Non-pigmented ciliary epithelial cell (primary cell): ENCODE measurements at regions not wholly inside any gene's neighbourhood (a gene's known extent, or its start where the extent isn't known, plus 50 kb on each side); places are given as distances from the start of the nearest gene placed in this dataset.
"Not testable (repeated sequence)": the region's sequence is repeated elsewhere in the genome, so short reads cannot be mapped to it uniquely, and the experiment has no call there.

Experiments
- DNase-seq: peaks from one replicate; pipeline ENCODE4 v3.0.0-alpha.2; 2010; ENCODE audit warnings: low read depth

- DNase-seq, result not testable (repeated sequence)
Measured at GRCh38 chr4:27075603-27076002, 215.0 kb downstream of the STIM2 start.

GRCh38 chr4:27078934-27079455 lies 218.4 kb downstream of the STIM2 start:
- no peak for DNase-seq

- no peak for DNase-seq
Measured at GRCh38 chr4:27081675-27082586, 221.3 kb downstream of the STIM2 start.

GRCh38 chr4:27082776-27083175 lies 222.1 kb downstream of the STIM2 start:
- no peak for DNase-seq

DNA sequence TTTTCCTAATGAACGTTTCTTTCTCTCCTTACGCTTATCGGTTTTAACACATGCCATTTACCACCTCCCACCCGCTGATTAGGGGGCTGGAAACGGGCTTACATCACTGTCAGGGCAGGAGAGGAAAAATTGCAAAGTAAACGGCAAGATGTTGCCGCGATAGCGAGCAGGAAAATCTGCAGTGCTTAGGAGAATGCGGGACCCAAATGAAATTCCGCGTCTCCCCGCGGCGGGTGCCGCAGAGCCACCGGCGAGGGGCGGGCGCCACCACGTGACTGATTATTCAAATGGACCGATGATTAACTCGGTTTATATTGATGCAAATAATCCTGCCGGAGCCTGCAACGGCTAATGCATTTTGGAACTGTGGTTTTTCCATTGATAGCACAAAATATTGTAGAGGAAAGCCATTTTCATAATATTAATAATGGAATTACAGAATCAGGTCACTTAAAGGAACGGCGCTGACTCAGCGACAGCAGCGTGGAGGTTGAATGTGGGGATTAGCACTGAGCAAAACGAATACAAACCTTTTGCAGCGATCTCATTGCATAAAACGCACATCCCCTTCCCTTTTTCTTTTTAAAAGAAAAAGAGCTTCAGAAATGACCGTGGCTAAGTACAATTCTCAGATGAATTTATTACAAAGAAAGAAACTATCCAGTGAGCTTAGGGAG lies 224.2 kb downstream of the STIM2 start:
- DNase-seq, result no peak

DNA sequence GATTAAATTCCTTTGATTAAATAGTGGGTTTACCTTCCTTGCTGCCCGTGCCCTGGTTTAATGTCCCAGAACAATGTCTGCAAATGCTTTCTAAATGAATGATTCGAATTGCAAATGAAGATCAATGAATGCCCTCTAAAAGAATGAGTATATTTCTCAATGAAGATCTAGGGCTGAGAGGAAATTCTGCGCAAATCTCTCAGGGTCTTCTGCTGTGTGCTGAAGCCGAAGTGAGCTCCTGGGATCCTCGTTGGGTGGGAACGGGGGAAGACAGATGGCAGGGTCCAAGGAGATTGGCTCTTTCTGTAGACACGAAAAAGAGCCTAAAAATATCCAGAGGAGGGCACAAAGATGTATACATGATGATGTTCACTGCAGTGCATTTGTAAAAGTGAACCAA lies 224.8 kb downstream of the STIM2 start:
- no peak for DNase-seq

- no peak for DNase-seq
Measured at GRCh38 chr4:27087306-27088045, 226.8 kb downstream of the STIM2 start.

- no peak for DNase-seq
Measured at GRCh38 chr4:27088491-27088890, 227.8 kb downstream of the STIM2 start.

GRCh38 chr4:27089186-27089585 lies 228.5 kb downstream of the STIM2 start:
- DNase-seq, result no peak

DNA sequence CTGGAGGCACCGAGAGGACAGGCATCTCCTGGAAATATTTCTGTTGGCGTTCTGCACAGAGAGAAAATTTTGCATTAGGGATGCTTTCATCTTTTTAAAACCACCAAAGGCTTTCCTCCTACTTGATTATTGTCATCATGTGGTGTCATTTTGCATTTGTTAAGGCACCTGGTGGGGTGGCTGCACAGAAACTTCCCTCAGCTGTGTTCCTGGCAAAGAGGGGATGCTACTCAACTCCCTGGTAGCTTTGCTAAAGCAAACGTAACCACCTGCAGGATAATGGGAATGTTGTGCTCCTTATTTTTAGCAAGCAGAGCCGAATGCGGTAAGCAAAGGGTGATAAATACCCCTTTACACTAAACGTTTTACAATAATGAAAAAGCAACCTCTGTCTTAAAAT lies 229.8 kb downstream of the STIM2 start:
- no peak for DNase-seq

DNA sequence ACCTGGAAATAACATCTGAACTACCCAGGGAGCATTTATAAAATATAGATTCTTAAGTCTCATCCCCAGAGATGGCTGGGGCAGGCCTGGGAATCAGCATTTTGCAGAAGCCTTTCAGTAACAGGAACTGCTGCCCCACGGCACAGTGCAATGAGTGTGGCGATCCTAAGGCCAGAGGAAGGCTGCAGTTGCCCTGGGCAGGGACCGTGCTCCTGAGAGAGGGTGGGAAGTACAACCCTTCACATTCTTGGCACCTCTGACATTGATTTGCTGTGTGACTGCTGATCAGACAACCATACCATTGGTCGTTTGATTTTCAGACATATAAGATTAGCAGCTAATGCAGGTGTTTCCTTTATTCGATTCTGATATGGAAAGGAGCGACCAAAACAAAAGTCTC lies 233.6 kb downstream of the STIM2 start:
- no peak for DNase-seq

- no peak for DNase-seq
Measured at GRCh38 chr4:27094783-27095182, 234.1 kb downstream of the STIM2 start.

DNA sequence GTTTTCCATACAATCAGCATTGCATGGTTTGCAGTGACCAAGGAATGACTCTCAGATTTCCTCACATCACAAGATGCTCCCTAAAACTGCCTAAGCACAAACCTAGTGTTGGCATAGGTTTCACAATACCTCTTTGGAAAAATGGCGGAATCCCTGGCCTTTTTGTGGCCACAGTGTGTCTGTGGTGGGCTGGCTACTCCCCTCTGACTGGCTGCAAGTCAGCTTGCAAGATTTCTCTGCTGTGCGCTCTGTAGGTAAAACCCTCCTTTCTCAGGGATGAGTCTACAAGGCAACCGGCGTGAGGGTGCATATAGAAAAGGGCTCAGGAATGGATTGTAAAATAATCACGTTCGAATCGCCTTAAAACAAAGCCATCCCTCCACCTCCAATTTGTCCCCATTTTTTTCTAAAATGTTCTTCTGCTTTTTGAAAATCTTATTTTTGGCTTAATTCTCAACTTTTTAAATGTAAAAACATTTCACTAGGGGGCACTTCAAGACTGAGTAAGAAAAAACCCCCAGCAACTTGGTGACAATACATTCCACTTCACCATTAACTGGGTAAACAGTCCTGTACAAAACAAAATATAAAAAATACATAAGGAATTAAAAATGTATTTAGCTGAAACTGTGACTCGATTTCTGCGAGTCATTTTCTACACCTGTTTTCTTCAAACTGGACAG lies 235.6 kb downstream of the STIM2 start:
- DNase-seq, result no peak

DNA sequence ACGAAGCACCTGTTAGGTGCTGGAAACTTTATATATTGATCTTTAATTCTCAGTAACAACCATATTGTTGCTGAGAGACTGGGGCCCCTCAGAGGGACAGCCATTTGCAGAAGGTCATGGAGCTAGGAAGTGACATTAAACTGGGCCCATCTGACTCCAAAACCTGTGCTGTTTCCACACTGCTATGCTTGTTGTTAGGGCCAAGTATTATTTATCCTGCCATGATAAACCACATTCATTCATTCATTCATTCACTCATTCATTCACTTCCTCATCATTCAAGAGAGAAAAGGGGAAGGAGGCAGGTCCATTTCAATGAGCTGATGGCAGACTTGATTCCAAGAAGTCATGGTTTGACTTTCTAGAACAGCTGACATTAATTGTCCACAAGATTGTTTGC lies 237.4 kb downstream of the STIM2 start:
- DNase-seq, result no peak

GRCh38 chr4:27100713-27101112 lies 240.1 kb downstream of the STIM2 start:
- no peak for DNase-seq

- no peak for DNase-seq
Measured at GRCh38 chr4:27101126-27101525, 240.5 kb downstream of the STIM2 start.

GRCh38 chr4:27101561-27101960 lies 240.9 kb downstream of the STIM2 start:
- DNase-seq, result no peak

DNA sequence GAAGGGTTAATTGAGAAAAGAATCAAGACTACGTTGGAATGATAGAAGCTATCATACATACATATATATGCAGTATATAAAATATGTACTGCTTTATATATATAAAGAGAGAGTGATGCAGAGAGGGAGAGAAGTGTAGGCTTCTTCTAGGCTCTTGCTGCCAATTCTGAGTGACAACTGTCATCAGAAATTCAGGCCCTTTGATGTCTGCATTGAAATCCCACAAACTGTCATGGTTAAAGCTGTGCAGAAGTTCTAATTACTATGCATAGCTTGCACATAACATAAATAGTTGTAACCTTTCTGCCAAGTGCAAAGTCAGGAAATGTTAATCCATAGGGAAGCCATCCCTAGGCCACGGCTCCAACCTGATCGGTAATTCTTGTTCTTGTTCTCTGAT lies 251.0 kb downstream of the STIM2 start:
- no peak for DNase-seq

- DNase-seq, result no peak
Measured at GRCh38 chr4:27112587-27112986, 251.9 kb downstream of the STIM2 start.

DNA sequence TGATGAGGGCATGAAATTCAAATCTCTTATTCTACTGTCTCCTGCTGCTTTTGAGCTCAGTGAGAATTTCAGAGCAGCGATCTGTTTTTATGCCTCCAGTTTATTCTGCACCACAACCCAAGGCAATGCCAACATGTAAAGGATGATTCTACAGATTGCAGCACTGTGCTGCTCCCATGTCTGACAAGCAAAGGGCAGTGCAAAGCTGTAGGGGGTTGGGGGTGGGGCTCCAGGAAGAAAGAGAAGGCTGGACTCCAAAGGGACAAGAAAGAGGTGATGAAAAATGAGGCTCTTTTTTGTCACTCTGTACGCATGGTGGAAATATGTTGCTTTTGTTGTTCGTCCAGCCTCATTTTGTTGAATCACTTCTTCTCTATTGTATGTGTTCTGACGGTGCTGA lies 254.6 kb downstream of the STIM2 start:
- DNase-seq, result no peak

DNA sequence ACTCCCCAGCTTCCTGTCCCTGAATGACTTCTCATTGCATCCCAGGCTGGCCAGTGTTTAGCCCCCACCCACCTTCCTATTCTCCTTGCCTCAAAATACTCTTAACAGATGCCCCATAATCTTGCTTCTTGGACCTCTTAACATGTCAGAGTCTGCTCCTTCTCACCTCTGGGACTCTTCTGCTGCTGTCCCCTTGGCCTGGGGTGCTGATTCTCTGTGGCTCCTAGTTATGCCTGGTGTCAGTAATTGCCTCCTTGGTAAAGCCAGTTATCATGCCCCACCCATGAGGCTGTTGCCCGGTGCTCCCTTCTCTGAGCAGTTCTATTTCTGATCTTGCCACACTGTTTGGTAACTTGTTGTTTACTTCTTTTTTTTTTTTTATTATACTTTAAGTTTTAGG lies 256.8 kb downstream of the STIM2 start:
- no peak for DNase-seq

DNA sequence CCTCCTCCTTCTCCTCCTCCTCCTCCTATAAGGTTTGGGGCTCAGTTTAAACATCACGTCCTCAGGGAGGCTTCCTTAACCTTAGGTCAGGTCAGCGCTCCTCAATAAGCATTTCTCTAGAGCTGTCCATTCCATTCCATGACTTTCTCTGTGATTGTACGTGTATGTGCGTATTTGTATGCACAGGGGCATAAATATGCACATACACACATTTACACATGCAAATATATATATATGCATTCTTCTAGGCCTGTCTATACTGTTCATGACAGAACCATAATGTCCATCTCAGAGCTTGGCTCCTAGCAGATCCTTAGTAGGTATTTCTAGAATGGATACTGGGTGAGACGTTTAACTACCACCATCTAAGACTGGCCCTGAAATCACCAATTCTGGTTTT lies 258.6 kb downstream of the STIM2 start:
- no peak for DNase-seq
